ENCODE measurements at regions not wholly inside any gene's neighbourhood (a gene's known extent, or its start where the extent isn't known, plus 50 kb on each side); places are given as distances from the start of the nearest gene placed in this dataset.
A peak's percentile ranks its signal among the peaks of the same experiment; 100 is the strongest.

- DNase-seq (ENCODE audit: low spot score) = no peak
These were observed 392.9 kb downstream of the IPMK start for GRCh38 chr10:57874810-57875209.

GRCh38 chr10:57867241-57867640 is 400.5 kb downstream of the IPMK start:
- DNase-seq (ENCODE audit: low spot score) = no peak

DNA sequence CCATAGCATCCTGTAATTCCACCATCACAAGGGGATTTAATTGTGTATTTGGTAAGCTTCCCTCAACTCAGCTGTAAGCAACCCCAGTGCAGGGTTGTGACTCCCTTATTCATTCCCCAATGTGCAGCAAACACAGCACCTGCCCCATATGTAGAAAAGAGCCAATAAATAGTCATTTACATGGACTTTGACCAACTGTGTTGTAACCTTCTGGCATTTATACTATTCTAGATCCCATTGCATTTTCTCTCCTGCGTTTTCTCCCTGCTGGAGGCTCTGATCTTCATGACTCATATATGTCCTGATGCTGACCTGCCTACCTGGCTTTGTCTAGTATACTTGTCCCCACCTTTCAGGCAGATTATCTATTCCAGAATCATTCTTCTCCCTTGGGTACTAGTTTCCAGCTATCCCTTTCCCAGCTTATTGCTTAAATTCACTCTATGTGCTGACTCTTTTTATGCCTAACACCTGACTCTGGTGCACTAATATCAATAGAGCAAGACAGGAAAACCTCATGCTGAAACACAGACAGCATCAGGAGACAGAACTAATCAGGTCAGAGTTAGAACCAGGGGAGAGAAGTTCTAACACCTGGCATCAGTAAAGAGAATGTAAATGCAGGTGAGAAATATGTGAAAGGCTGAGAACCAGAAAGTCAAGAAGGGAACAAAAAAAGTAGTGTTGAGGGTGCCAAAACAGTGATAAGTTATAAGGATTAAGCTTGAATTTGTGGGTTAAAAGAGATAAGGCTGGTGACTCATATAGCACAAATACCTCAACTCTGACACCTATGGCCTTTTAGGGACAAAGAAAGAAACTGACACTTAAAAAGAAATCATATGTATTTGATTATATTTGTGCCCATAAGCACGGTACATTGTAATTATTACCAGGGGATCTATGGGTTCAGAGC is 402.7 kb downstream of the IPMK start:
- peak; percentile 5 for DNase-seq (ENCODE audit: low spot score)

DNA sequence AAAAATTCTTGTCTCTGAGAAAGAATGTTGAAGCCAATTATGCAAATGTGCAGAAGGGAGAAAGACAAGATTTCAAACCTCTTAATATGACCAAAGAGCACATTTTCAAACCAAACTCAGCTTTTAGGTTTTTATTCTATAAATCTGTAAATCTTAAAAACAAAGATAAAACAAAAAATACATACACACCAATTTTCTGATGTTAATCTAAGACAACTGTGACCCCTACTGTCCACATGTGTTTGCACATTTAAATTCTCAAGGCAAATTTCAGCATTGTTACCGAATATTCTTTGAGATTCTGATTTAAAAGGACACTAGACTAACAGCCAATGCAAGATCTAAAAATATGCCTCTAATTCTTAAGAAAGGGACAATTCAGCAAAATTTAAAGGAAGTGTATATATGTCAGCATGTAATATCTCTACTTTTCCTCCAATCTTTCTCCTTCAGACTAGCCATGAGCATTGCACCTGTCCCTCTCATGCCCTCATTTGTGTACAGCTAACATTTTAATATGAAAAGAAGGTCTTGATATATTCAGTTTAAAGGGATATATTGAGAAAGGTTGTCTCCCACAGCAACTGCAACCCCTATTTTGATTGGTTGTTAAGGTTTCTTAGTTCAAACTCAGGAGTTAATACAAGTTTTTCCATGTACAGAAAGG is 417.9 kb downstream of the IPMK start:
- no peak for DNase-seq (ENCODE audit: low spot score)

DNA sequence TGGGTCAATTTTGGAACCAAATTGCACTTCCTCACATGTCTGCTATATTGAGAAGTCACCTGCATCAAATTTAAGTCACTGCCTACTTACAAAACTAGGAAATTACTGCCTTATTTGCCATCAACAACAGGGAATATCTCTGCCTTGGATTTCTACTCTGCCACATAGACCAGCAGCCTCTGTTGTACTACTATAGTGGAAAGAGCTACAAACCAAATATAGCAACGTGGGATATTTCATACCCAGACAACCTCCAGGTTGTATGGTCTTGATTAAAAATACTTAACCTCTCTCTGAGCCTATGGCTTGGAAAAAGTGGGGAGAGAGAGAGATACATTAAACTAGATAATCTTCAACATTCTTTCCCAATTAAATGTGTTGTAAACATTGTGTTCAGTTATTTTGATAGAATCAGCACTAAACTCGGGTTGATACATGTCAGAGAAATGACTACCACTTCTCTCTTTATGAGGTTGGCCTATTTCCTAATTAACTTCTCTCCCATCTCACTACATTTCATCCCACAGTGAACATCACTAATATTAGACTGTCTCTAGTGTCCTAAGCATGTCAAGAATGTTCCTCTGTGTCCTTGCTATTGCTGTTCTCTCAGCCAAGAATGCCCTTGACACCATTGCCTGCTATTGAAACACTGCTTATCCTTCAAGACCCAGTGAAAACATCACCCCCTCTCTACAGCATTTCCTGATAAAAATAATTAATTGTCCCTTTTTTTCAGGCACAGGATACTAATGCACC is 421.2 kb downstream of the IPMK start:
- DNase-seq (ENCODE audit: low spot score) = no peak

DNA sequence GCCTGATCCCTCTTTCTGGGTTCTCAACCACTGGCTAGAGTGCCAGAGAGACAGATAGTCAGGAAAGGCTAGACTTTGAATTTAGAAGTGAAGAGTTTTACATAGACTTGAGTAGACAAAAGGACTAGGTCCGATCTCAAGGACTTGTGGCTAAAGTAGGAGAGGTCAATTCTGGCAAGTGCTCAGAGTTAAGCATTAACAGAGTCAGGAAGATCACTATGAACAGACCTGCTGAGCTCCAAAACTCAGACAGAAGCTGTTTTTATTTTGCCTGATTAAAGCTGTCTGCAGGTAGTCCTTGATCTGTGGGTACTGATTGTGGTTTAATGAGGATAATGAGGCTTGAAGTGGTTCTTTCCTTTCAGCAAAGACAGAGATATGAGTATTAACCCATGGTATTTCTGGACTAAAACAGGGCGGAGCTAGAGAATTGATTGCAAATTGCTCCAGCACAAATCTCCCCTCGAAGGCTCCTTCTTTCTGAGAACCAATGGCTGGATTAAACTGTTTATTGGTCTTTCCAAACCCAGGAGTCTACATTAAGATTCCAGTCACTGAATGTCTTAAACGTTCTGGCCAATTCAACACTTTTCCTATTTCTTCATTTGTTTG is 423.2 kb downstream of the IPMK start:
- no peak for DNase-seq (ENCODE audit: low spot score)

DNA sequence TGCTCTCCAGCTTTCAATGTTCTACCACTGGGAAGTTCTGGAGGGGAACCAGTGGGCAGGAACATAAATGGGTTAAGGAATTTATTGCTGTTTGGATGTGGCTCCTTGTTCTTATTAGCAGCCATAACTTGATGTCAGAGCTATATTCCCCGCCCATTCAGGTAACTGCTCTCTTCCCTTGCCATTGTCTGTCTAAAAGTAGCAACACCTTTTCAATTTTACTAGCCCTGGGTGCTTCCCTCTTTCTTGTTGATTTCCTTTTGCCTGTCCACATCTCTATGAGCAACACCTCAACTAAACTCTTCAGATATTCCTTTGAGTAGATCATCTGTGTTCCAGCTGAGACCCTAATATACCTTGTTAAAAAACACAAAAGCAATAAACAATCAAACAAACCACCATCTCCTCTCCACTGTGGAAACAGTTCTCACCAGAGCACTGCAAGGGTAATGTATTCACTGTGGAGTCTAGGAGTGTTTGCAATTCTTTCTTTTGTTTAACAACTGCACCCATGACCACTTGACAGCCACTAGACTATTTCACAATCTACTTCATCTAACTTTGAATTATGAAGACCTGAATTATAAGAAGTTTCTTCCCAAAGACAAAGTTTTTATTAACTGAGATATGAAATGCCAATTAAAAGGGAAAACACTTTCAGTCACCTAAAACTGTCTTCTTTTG is 436.7 kb downstream of the IPMK start:
- DNase-seq (ENCODE audit: low spot score) = no peak

- no peak for DNase-seq (ENCODE audit: low spot score)
These were observed 442.7 kb downstream of the IPMK start for GRCh38 chr10:57825015-57825414.

- DNase-seq (ENCODE audit: low spot score) = no peak
These were observed 444.3 kb downstream of the IPMK start for GRCh38 chr10:57823398-57823797.

GRCh38 chr10:57822965-57823364 is 444.7 kb downstream of the IPMK start:
- DNase-seq (ENCODE audit: low spot score) = no peak

DNA sequence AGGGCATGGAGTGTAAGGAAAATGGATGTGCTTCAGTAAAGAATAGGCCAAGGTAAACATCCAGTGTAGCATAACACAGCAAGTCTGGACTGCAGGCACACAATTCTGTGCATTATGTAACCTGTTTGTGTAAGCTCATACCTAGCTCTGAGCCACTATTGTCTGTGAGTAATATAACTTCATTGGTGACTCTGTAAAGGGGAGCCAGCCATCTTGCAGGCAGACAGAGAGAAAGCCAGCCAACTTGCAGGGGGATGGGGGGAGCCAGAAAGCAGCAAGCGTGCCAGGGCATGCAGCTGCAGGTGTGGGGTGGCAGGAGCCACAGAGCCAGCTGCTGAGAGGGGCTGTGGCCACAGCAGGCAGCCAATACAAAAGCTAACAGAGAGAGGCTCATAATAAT is 449.2 kb downstream of the IPMK start:
- DNase-seq (ENCODE audit: low spot score) = no peak

DNA sequence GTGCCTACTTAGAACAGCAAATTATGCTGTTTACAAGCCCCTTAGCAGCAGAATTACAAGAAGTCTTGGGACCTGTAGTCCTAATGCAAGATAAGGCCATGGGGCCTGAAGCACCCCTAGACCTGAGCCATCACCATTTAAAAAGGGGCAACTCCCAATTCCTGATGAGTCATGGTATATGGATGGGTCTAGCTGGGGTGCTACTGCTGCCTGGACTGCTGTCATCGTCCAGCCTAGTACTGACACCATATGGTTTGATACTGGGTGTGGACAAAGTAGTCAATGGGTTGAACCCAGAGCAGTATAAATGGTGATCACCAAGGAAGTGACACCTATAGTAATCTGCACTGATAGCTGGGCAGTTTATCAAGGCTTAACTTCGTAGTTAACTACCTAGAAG is 450.0 kb downstream of the IPMK start:
- DNase-seq (ENCODE audit: low spot score) = no peak

GRCh38 chr10:57815949-57816348 is 451.7 kb downstream of the IPMK start:
- DNase-seq (ENCODE audit: low spot score) = no peak

DNA sequence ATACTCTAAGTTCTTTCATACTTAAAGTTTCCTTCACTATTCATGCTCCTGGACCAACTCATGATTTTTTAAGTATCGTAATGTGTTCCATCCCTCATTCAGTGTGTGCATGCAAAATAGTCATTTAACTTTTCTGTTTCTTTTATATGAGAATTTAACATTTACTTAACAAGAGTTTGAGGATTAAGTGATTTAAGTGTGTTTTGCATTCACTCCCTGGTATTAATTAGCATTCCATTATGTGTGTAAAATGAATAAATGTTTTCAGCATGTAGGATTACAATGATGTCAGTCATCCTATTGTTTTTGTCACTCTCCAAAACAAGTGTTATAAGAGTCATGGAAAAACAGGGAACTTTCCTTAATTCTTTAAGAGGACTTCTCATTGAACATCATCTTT is 457.7 kb downstream of the IPMK start:
- no peak for DNase-seq (ENCODE audit: low spot score)

GRCh38 chr10:57807906-57808305 is 459.8 kb downstream of the IPMK start:
- no peak for DNase-seq (ENCODE audit: low spot score)

- no peak for DNase-seq (ENCODE audit: low spot score)
These were observed 461.0 kb downstream of the IPMK start for GRCh38 chr10:57806675-57807074.

DNA sequence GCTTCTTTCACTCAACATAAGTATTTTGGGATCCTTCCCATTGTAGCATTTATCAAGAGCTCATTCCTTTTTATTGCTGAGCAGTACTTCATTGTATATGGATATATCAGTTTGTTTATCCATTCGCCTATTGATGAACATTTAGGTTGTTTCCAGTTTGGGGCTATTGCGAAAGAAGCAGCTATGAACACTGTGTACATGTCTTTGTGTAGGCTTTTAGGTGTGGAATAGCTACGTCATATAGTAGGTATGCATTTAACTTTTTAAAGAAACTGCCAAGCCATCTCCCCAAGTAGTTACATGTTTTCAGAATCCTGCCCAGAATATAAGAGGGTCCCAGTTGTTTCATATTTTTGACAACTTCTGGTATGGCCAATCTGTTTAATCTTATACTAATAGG is 468.1 kb downstream of the IPMK start:
- DNase-seq (ENCODE audit: low spot score) = no peak

DNA sequence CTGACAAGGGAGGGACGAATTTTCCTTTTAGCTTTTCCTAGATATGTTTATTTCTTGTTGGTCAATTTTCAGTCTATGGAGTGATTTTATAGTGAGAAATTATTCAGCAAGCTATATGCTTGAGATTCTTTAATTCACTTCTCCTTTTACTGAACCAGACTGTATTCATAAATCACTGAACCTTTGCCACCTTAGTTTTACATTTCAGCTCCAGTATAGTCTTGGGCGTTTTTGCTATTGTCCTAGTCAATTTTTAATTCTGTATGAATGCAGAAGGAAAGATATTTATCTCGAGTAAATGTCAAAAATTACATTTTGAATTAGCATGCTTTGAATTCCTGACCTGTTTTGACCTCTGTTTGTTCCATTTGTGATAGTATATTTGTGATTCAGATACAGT is 468.9 kb downstream of the IPMK start:
- DNase-seq (ENCODE audit: low spot score) = no peak

DNA sequence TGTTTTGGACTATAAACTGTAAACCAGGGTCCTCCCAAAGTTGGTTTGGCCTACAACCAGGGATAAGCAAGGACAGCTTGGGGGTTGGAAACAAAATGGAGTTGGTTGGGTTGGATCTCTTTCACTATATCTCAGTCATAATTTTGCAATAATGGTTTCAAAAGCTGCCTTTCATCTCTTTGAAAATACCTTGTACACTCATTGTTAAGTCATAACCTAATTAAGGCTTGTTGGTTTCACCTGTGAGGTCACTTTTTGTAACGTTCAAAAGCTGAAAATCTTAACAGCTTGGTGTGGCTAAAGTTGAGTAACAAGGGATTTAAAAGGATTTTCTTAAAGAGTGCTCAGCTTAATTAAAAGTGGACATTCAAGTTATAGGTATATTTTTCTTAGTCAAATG is 476.1 kb downstream of the IPMK start:
- no peak for DNase-seq (ENCODE audit: low spot score)

GRCh38 chr10:57790703-57791102 is 477.0 kb downstream of the IPMK start:
- DNase-seq (ENCODE audit: low spot score) = no peak

- no peak for DNase-seq (ENCODE audit: low spot score)
These were observed 479.6 kb downstream of the IPMK start for GRCh38 chr10:57788117-57788516.
